WTC11 (cell line): ENCODE measurements at regions not wholly inside any gene's neighbourhood (a gene's known extent, or its start where the extent isn't known, plus 50 kb on each side); places are given as distances from the start of the nearest gene placed in this dataset.

Experiments used
- ATAC-seq: fragments of 200-7000 bp; cut with Tn5 transposase; 2 replicates; pipeline ENCODE4 v1.10.0; 2021; ENCODE audit warnings: mild to moderate bottlenecking, moderate library complexity
- CTCF ChIA-PET: fragments of 300-600 bp; sonication (Branson Sonifier 250); formaldehyde crosslinking; loops from one replicate; lab custom pipeline; 2021; ENCODE audit warnings: antibody characterized with exemption; lab: Charles Lee
- POLR2A ChIA-PET: fragments of 350-600 bp; sonication (Branson Sonifier 250); formaldehyde crosslinking; loops from one replicate; lab custom pipeline; 2021; ENCODE audit warnings: antibody characterized with exemption; lab: Charles Lee
- DNase-seq: peaks from one replicate; pipeline ENCODE4 v3.0.0; 2021; ENCODE audit warnings: low spot score
- H3K27ac Mint-ChIP-seq: 2 replicates; pipeline ENCODE4 v1.8.0; 2021; ENCODE audit warnings: mixed read lengths
- H3K27me3 Mint-ChIP-seq: 2 replicates; pipeline ENCODE4 v1.8.0; 2021; ENCODE audit warnings: low read depth, mild to moderate bottlenecking, moderate library complexity, mixed read lengths
- H3K36me3 Mint-ChIP-seq: 2 replicates; pipeline ENCODE4 v1.8.0; 2021; ENCODE audit warnings: mixed read lengths
- H3K4me1 Mint-ChIP-seq: 2 replicates; pipeline ENCODE4 v1.8.0; 2022; ENCODE audit warnings: mixed read lengths
- H3K4me3 Mint-ChIP-seq: 2 replicates; pipeline ENCODE4 v1.8.0; 2021; ENCODE audit warnings: mild to moderate bottlenecking, moderate library complexity, mixed read lengths
- H3K9me3 Mint-ChIP-seq: 2 replicates; pipeline ENCODE4 v1.8.0; 2021; ENCODE audit warnings: mixed read lengths
- AFF4 ChIP-seq: sonication (generic); formaldehyde crosslinking; IDR thresholded peaks from 2 replicates; pipeline ENCODE4 v1.8.1; 2023; ENCODE audit warnings: mild to moderate bottlenecking, missing genetic modification reagents, borderline replicate concordance
- ATF3 ChIP-seq: sonication (generic); formaldehyde crosslinking; conservative IDR thresholded peaks from 2 replicates; pipeline ENCODE4 v1.8.1; 2022; ENCODE audit warnings: mild to moderate bottlenecking, missing genetic modification reagents
- ELF4 ChIP-seq: sonication (generic); formaldehyde crosslinking; IDR thresholded peaks from 2 replicates; pipeline ENCODE4 v1.8.1; 2022; ENCODE audit warnings: low read depth, mild to moderate bottlenecking, moderate library complexity, missing genetic modification reagents
- EMX1 ChIP-seq: fragments of 250-450 bp; sonication (Bioruptor Pico); IDR thresholded peaks from 2 replicates; pipeline ENCODE4 v1.8.0; 2021; ENCODE audit warnings: mild to moderate bottlenecking
- FOXP1 ChIP-seq: sonication (generic); formaldehyde crosslinking; IDR thresholded peaks from 2 replicates; pipeline ENCODE4 v1.8.0; 2022; ENCODE audit warnings: missing genetic modification reagents, mild to moderate bottlenecking, moderate library complexity, borderline replicate concordance
- GRHL2 ChIP-seq: fragments of 250-450 bp; sonication (Bioruptor Pico); IDR thresholded peaks from 2 replicates; pipeline ENCODE4 v1.8.0; 2022; ENCODE audit warnings: mild to moderate bottlenecking, moderate library complexity; ENCODE audit not compliant: insufficient replicate concordance, severe bottlenecking
- IRF1 ChIP-seq: sonication (generic); formaldehyde crosslinking; IDR thresholded peaks from 2 replicates; pipeline ENCODE4 v1.8.0; 2023; ENCODE audit warnings: missing genetic modification reagents
- IRF2 ChIP-seq: sonication (generic); formaldehyde crosslinking; IDR thresholded peaks from 2 replicates; pipeline ENCODE4 v1.8.0; 2022; ENCODE audit warnings: low read depth, missing genetic modification reagents, borderline replicate concordance
- KAT7 ChIP-seq: sonication (generic); formaldehyde crosslinking; IDR thresholded peaks from 2 replicates; pipeline ENCODE4 v1.8.1; 2023; ENCODE audit warnings: missing genetic modification reagents, mild to moderate bottlenecking, borderline replicate concordance
- NFYB ChIP-seq: sonication (generic); formaldehyde crosslinking; conservative IDR thresholded peaks from 2 replicates; pipeline ENCODE4 v1.8.0; 2022; ENCODE audit warnings: low read depth, missing genetic modification reagents
- NR3C1 ChIP-seq: sonication (generic); formaldehyde crosslinking; conservative IDR thresholded peaks from 2 replicates; pipeline ENCODE4 v1.8.1; 2023; ENCODE audit warnings: low read depth, mild to moderate bottlenecking, missing genetic modification reagents
- OVOL2 ChIP-seq: fragments of 250-450 bp; sonication (Bioruptor Pico); IDR thresholded peaks from 2 replicates; pipeline ENCODE4 v1.9.0; 2021; ENCODE audit warnings: mild to moderate bottlenecking, borderline replicate concordance
- RELA ChIP-seq: sonication (generic); formaldehyde crosslinking; IDR thresholded peaks from 2 replicates; pipeline ENCODE4 v1.8.1; 2022; ENCODE audit warnings: missing genetic modification reagents, mild to moderate bottlenecking, borderline replicate concordance
- SOX15 ChIP-seq: fragments of 250-450 bp; sonication (Bioruptor Pico); IDR thresholded peaks from 2 replicates; pipeline ENCODE4 v1.9.0; 2021; ENCODE audit warnings: mild to moderate bottlenecking
- TEAD1 ChIP-seq: sonication (generic); formaldehyde crosslinking; IDR thresholded peaks from 2 replicates; pipeline ENCODE4 v1.8.0; 2022; ENCODE audit warnings: mild to moderate bottlenecking, missing genetic modification reagents
- ZNF423 ChIP-seq: fragments of 250-450 bp; sonication (Bioruptor Pico); IDR thresholded peaks from 2 replicates; pipeline ENCODE4 v2.1.2; 2022; ENCODE audit warnings: mild to moderate bottlenecking, moderate library complexity
- ZNF671 ChIP-seq: fragments of 250-450 bp; sonication (Bioruptor Pico); IDR thresholded peaks from 2 replicates; pipeline ENCODE4 v1.8.0; 2021; ENCODE audit warnings: mild to moderate bottlenecking
- TF ChIP-seq, protein P1 (sequence below): sonication (generic); formaldehyde crosslinking; IDR thresholded peaks from 2 replicates; pipeline ENCODE4 v1.8.1; 2023; ENCODE audit warnings: mild to moderate bottlenecking, missing genetic modification reagents, moderate library complexity
- TF ChIP-seq, protein P2 (sequence below): sonication (generic); formaldehyde crosslinking; IDR thresholded peaks from 2 replicates; pipeline ENCODE4 v1.8.1; 2022; ENCODE audit warnings: low read depth, missing genetic modification reagents, borderline replicate concordance
- TF ChIP-seq, protein P3 (sequence below): sonication (generic); formaldehyde crosslinking; conservative IDR thresholded peaks from 2 replicates; pipeline ENCODE4 v1.8.1; 2023; ENCODE audit warnings: mild to moderate bottlenecking, low read depth, missing genetic modification reagents, moderate library complexity
- TF ChIP-seq, protein P4 (sequence below): fragments of 250-450 bp; sonication (Bioruptor Pico); IDR thresholded peaks from 2 replicates; pipeline ENCODE4 v1.8.0; 2021; ENCODE audit warnings: mild to moderate bottlenecking

- Mint-ChIP-seq H3K9me3 (no peaks in the 10 kb centered on the region), H3K27ac (no peak overlapping the region), H3K4me3 (no peak overlapping the region), H3K27me3 (no peaks in the 10 kb centered on the region), H3K36me3 (no peaks in the 10 kb centered on the region), H3K4me1 (peaks cover 47% of the 10 kb centered on the region)
- CTCF ChIA-PET: no interaction called here
- POLR2A ChIA-PET: interaction anchor here (0.5 kb wide), 1 partner anchor 92 kb away, joined by 4 read pairs; no protein-coding TSS in a partner anchor
- TF ChIP-seq OVOL2: no peak
- no peak for TF ChIP-seq ZNF671 (CRISPR knock-in tag)
- TF ChIP-seq, protein P1, sequence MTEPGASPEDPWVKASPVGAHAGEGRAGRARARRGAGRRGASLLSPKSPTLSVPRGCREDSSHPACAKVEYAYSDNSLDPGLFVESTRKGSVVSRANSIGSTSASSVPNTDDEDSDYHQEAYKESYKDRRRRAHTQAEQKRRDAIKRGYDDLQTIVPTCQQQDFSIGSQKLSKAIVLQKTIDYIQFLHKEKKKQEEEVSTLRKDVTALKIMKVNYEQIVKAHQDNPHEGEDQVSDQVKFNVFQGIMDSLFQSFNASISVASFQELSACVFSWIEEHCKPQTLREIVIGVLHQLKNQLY: no peak
- TF ChIP-seq, protein P2, sequence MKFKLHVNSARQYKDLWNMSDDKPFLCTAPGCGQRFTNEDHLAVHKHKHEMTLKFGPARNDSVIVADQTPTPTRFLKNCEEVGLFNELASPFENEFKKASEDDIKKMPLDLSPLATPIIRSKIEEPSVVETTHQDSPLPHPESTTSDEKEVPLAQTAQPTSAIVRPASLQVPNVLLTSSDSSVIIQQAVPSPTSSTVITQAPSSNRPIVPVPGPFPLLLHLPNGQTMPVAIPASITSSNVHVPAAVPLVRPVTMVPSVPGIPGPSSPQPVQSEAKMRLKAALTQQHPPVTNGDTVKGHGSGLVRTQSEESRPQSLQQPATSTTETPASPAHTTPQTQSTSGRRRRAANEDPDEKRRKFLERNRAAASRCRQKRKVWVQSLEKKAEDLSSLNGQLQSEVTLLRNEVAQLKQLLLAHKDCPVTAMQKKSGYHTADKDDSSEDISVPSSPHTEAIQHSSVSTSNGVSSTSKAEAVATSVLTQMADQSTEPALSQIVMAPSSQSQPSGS (CRISPR knock-in tag): no peak
- no peak for TF ChIP-seq NFYB (CRISPR knock-in tag)
- TF ChIP-seq ZNF423 (CRISPR knock-in tag): no peak
- no peak for TF ChIP-seq GRHL2 (CRISPR knock-in tag)
- TF ChIP-seq EMX1: no peak
- no peak for TF ChIP-seq FOXP1 (CRISPR knock-in tag)
- no peak for TF ChIP-seq IRF2 (CRISPR knock-in tag)
- TF ChIP-seq NR3C1 (CRISPR knock-in tag): no peak
- no peak for TF ChIP-seq AFF4 (CRISPR knock-in tag)
- no peak for TF ChIP-seq KAT7
- DNase-seq: no peak
- ATAC-seq: no peak
Measured at GRCh38 chr11:8838248-8838647, 72.7 kb upstream of the AKIP1 start.

- ChIA-PET POLR2A (interaction anchor here (0.6 to 1.0 kb wide), 2 partner anchors 29 to 553 kb away, joined by 3 to 7 read pairs; a partner anchor contains a TSS), CTCF (interaction anchor here (0.6 to 1.7 kb wide), 4 partner anchors 9 to 120 kb away, joined by 3 to 6 read pairs (median 5); no protein-coding TSS in a partner anchor)
- Mint-ChIP-seq H3K4me1 (peaks cover 40% of the 10 kb centered on the region), H3K4me3 (peak overlapping the region; percentile 19; the same call in 1 of the 2 replicates), H3K27me3 (no peaks in the 10 kb centered on the region), H3K27ac (peak overlapping the region; percentile 86), H3K9me3 (no peaks in the 10 kb centered on the region), H3K36me3 (no peaks in the 10 kb centered on the region)
- DNase-seq (no peak), ATAC-seq (0 out of 2 replicates have a peak, but pooled peaks have one; percentile 11)
- no peak for TF ChIP-seq SOX15
- TF ChIP-seq, protein P3, sequence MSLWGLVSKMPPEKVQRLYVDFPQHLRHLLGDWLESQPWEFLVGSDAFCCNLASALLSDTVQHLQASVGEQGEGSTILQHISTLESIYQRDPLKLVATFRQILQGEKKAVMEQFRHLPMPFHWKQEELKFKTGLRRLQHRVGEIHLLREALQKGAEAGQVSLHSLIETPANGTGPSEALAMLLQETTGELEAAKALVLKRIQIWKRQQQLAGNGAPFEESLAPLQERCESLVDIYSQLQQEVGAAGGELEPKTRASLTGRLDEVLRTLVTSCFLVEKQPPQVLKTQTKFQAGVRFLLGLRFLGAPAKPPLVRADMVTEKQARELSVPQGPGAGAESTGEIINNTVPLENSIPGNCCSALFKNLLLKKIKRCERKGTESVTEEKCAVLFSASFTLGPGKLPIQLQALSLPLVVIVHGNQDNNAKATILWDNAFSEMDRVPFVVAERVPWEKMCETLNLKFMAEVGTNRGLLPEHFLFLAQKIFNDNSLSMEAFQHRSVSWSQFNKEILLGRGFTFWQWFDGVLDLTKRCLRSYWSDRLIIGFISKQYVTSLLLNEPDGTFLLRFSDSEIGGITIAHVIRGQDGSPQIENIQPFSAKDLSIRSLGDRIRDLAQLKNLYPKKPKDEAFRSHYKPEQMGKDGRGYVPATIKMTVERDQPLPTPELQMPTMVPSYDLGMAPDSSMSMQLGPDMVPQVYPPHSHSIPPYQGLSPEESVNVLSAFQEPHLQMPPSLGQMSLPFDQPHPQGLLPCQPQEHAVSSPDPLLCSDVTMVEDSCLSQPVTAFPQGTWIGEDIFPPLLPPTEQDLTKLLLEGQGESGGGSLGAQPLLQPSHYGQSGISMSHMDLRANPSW (CRISPR knock-in tag): no peak
- TF ChIP-seq NR3C1 (CRISPR knock-in tag): no peak
- TF ChIP-seq RELA: no peak
- TF ChIP-seq TEAD1 (CRISPR knock-in tag): no peak
- TF ChIP-seq, protein P4, sequence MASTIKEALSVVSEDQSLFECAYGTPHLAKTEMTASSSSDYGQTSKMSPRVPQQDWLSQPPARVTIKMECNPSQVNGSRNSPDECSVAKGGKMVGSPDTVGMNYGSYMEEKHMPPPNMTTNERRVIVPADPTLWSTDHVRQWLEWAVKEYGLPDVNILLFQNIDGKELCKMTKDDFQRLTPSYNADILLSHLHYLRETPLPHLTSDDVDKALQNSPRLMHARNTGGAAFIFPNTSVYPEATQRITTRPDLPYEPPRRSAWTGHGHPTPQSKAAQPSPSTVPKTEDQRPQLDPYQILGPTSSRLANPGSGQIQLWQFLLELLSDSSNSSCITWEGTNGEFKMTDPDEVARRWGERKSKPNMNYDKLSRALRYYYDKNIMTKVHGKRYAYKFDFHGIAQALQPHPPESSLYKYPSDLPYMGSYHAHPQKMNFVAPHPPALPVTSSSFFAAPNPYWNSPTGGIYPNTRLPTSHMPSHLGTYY (CRISPR knock-in tag): no peak
- TF ChIP-seq ELF4: no peak
- TF ChIP-seq ATF3 (CRISPR knock-in tag): no peak
- no peak for TF ChIP-seq IRF1
Measured at GRCh38 chr11:8839306-8839956, 71.6 kb upstream of the AKIP1 start.
